ENCODE measurements at regions not wholly inside any gene's neighbourhood (a gene's known extent, or its start where the extent isn't known, plus 50 kb on each side); places are given as distances from the start of the nearest gene placed in this dataset.

DNA sequence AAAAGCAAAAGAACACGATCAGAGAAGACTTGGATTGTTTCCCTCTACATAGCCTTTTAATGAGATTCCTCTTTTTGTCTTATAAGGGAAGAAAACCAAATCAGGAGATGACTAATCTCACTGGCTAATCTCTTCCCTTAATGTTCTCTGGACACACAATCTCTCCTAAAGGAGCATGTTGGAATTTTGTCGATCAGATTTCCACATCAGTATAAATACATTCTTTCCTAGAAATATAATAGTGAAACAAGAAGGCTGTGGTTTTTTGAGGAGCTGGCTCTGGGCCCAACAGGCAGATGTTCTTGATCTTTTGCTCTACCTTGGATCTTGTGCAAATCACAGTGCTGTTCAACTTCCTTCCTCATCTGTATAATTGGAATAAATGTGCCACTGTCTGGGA is 94.0 kb downstream of the GTPBP8 start:
- H3K36me3 ChIP-seq: no peaks in the 10 kb centered on the region
- no peaks in the 10 kb centered on the region for H3K27me3 ChIP-seq
- peaks cover 0 to 11% (median 3%) of the 10 kb centered on the region in 4 donors for H3K4me1 ChIP-seq
- H3K9me3 ChIP-seq: no peaks in the 10 kb centered on the region
- WGBS, 2 donors: 6 to 9% methylated on average over 2 of the region's 2 CpGs
- H3K4me3 ChIP-seq: no peak overlapping the region
- no peak for TF ChIP-seq EP300 (IDR thresholded peaks at IDR 0.05)
- TF ChIP-seq POLR2A (IDR thresholded peaks at IDR 0.05): no peak
- TF ChIP-seq, protein P1, sequence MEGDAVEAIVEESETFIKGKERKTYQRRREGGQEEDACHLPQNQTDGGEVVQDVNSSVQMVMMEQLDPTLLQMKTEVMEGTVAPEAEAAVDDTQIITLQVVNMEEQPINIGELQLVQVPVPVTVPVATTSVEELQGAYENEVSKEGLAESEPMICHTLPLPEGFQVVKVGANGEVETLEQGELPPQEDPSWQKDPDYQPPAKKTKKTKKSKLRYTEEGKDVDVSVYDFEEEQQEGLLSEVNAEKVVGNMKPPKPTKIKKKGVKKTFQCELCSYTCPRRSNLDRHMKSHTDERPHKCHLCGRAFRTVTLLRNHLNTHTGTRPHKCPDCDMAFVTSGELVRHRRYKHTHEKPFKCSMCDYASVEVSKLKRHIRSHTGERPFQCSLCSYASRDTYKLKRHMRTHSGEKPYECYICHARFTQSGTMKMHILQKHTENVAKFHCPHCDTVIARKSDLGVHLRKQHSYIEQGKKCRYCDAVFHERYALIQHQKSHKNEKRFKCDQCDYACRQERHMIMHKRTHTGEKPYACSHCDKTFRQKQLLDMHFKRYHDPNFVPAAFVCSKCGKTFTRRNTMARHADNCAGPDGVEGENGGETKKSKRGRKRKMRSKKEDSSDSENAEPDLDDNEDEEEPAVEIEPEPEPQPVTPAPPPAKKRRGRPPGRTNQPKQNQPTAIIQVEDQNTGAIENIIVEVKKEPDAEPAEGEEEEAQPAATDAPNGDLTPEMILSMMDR (IDR thresholded peaks at IDR 0.05): no peak
- peak; percentile 24 to 57 for DNase-seq (ENCODE audit: low spot score in 2 of 2)
- peak overlapping the region in 2 of 4 donors; percentile 13 to 53 for H3K27ac ChIP-seq

DNA sequence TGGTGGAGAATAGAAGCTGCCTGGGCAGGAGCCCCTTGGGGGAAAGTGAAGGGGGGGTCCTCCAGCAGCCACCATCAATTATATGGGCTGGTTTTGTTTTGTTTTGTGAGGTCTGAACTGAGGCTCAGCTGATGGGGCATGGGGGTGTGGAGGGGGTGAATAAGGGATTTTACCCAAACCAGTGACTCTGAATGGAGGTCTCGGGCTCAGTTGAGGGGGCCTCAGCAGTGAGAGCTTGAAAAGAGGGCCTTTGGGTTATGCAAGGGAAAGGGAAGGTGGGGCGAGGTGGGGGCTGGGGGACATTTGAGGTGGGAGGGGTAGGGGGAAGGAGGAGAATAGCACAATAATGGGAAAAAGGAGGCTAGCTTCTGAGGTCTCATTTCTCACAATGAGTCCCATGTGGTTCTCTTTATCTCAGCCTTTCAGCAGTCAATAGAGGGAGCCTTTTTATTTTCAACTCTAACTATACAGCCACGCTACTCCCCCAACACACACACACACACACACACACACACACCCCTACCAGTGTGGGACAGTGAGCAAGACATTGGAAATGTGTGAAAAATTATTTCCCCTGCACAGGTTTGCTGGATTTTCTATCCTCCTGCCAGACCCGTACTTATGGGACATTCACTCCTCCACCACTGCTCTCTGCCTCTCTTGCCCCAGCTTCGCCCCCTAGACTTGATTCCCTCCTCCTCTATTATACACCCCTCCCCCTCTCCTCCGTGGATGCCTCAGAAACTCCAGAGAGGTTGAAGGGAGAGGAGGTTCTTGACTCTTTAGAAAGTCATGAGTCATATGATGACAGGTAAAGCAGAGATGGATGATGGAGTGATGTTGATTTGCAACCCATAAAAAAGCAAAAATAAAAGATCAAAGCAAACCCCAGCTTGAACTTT is 96.0 kb downstream of the GTPBP8 start:
- 72 to 76% methylated on average over 6 of the region's 6 CpGs for WGBS, 2 donors
- Histone ChIP-seq H3K4me1 (peaks cover 0 to 6% (median 3%) of the 10 kb centered on the region in 4 donors), H3K27me3 (no peaks in the 10 kb centered on the region), H3K4me3 (no peak overlapping the region), H3K9me3 (no peaks in the 10 kb centered on the region), H3K27ac (no peak overlapping the region), H3K36me3 (no peaks in the 10 kb centered on the region)
- TF ChIP-seq, protein P1 (IDR thresholded peaks at IDR 0.05): no peak
- TF ChIP-seq EP300 (IDR thresholded peaks at IDR 0.05) (no peak), POLR2A (IDR thresholded peaks at IDR 0.05) (no peak)
- no peak for DNase-seq (ENCODE audit: low spot score in 2 of 2)

DNA sequence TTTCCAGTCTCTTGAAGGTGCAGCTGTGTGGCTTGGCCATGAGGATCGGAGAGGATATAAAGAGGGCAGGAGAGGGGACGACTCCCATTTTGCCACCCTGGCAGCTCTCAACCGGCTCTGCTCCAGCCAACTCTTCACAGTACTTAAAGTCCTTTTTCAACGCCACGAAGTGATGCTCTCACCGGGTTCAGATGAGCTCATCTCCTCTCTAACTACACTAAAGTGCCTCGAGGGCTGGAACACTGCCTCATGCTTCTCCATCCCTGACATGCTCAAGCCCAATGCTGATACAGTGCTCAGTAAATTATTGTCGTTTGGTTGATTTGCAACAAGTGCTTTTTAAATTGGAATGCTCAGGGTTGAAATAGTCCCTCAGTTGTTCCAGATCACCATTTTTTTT is 97.8 kb downstream of the GTPBP8 start:
- no peaks in the 10 kb centered on the region for H3K27me3 ChIP-seq
- no peak overlapping the region for H3K4me3 ChIP-seq
- H3K4me1 ChIP-seq: peaks cover 0 to 6% (median 3%) of the 10 kb centered on the region in 4 donors
- no peak for DNase-seq (ENCODE audit: low spot score in 2 of 2)
- H3K36me3 ChIP-seq: no peaks in the 10 kb centered on the region
- TF ChIP-seq EP300 (IDR thresholded peaks at IDR 0.05): no peak
- TF ChIP-seq, protein P1 (IDR thresholded peaks at IDR 0.05): no peak
- TF ChIP-seq POLR2A (IDR thresholded peaks at IDR 0.05): no peak
- H3K9me3 ChIP-seq: no peaks in the 10 kb centered on the region
- 62 to 69% methylated on average over 8 of the region's 8 CpGs for WGBS, 2 donors
- H3K27ac ChIP-seq: no peak overlapping the region

DNA sequence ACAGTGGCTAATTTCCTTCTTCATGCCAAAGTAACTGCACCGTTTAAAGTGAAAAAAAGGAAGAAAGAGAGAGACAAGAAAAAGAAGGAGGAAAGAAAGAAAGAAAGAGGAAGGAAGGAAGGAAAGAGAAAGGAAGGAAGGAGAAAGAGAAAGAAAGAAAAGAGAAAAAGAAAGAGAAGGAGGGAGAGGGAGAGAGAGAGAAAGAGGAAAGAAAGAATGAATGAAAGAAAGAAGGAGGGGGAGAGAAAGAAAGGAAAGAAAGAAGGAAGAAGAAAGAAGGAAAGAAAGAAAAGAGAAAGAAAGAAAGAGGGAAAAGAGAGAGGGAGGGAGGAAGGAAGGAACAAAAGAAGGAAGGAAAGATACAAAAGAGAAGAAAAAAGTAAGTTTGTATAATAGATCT is 100.6 kb downstream of the GTPBP8 start:
- WGBS, 2 donors: 53 to 61% methylated on average over 1 of the region's 1 CpG
- Histone ChIP-seq H3K27me3 (no peaks in the 10 kb centered on the region), H3K36me3 (no peaks in the 10 kb centered on the region), H3K27ac (no peak overlapping the region), H3K9me3 (no peaks in the 10 kb centered on the region), H3K4me1 (peaks cover 0 to 6% (median 0%) of the 10 kb centered on the region in 4 donors), H3K4me3 (no peak overlapping the region)
- no peak for TF ChIP-seq EP300 (IDR thresholded peaks at IDR 0.05)
- TF ChIP-seq POLR2A (IDR thresholded peaks at IDR 0.05): no peak
- TF ChIP-seq, protein P1 (IDR thresholded peaks at IDR 0.05): no peak
- DNase-seq (ENCODE audit: low spot score in 2 of 2): no peak

DNA sequence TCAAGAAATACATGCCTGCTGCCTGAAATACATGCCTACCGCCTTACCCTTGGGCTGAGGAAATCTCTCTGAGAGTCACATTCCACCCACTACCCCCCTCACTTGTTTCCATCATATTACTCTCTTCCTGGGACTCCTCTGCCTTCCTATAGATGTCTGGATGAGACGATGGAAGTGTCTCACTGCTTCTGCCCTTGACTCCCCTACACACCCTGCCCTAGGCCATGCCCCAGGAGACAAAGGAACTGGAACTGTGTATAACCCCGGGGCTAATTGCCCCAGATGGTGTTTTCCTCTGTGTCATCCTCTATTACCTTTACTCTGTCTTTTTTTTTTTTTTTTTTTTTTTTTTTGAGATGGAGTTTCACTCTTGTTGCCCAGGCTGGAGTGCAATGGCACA is 102.0 kb downstream of the GTPBP8 start:
- H3K9me3 ChIP-seq: no peaks in the 10 kb centered on the region
- H3K4me1 ChIP-seq: peaks cover 0 to 9% (median 0%) of the 10 kb centered on the region in 4 donors
- TF ChIP-seq, protein P1 (IDR thresholded peaks at IDR 0.05): no peak
- TF ChIP-seq EP300 (IDR thresholded peaks at IDR 0.05): no peak
- no peak overlapping the region for H3K4me3 ChIP-seq
- WGBS, 2 donors: 64 to 75% methylated on average over 3 of the region's 3 CpGs
- no peaks in the 10 kb centered on the region for H3K27me3 ChIP-seq
- H3K27ac ChIP-seq: no peak overlapping the region
- H3K36me3 ChIP-seq: no peaks in the 10 kb centered on the region
- DNase-seq (ENCODE audit: low spot score in 2 of 2): no peak

Measured in tibial nerve (tissue), 4 donors.